DND-41 (cell line): ENCODE measurements at regions not wholly inside any gene's neighbourhood (a gene's known extent, or its start where the extent isn't known, plus 50 kb on each side); places are given as distances from the start of the nearest gene placed in this dataset.

ENCODE experiments used
- EZH2 ChIP-seq: IDR thresholded peaks from 3 replicates; pipeline ENCODE4 v1.6.1; 2012; ENCODE audit warnings: borderline replicate concordance, low read depth, mild to moderate bottlenecking, moderate library complexity, low read length, inconsistent platforms; ENCODE audit not compliant: severe bottlenecking
- TF ChIP-seq, protein P1 (sequence below): IDR thresholded peaks from 2 replicates; pipeline ENCODE4 v1.5.1; 2012; ENCODE audit warnings: borderline replicate concordance, low read length, moderate library complexity, mild to moderate bottlenecking; ENCODE audit not compliant: poor library complexity, severe bottlenecking; ENCODE audit errors: extremely low read depth

DNA sequence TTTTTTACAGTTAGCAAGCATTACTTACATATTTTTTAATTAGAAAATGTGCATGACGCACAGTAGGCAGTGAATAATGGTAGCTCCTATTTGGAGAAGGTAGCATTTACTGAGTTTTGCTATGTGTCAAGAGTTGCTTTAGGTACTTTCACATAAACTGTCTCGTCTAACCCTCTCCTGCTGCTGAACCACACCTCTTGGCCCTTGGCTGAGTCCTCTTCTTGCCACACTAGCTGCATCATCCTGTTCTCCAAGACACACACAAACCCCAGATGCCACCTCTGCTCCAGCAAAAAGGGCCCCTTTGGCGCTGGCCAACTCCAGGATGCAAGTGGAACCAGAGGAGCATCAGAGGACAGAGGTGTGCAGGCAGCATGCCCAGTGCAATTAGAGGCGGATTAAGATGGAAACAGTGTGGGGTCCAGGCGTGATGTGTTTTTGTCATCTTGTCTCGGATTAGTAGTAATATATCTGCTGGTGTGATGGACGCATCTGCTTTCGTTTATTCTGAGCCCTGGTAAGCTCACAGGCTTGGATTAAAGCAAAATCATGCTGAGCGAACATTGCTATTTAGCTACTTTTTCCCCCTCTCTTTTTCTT, 367.0 kb upstream of the CADM1 start:
- TF ChIP-seq, protein P1, sequence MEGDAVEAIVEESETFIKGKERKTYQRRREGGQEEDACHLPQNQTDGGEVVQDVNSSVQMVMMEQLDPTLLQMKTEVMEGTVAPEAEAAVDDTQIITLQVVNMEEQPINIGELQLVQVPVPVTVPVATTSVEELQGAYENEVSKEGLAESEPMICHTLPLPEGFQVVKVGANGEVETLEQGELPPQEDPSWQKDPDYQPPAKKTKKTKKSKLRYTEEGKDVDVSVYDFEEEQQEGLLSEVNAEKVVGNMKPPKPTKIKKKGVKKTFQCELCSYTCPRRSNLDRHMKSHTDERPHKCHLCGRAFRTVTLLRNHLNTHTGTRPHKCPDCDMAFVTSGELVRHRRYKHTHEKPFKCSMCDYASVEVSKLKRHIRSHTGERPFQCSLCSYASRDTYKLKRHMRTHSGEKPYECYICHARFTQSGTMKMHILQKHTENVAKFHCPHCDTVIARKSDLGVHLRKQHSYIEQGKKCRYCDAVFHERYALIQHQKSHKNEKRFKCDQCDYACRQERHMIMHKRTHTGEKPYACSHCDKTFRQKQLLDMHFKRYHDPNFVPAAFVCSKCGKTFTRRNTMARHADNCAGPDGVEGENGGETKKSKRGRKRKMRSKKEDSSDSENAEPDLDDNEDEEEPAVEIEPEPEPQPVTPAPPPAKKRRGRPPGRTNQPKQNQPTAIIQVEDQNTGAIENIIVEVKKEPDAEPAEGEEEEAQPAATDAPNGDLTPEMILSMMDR = no peak
- no peak for TF ChIP-seq EZH2
